NCI-H510A (cell line): ENCODE measurements at regions not wholly inside any gene's neighbourhood (a gene's known extent, or its start where the extent isn't known, plus 50 kb on each side); places are given as distances from the start of the nearest gene placed in this dataset.
A peak's percentile ranks its signal among the peaks of the same experiment; 100 is the strongest.

Source experiments
- DNase-seq: peaks from one replicate; lab custom pipeline; 2025; lab: John Stamatoyannopoulos, UW

- no peak for DNase-seq
Observed at GRCh38 chr12:116456330-116457082, 102.7 kb upstream of the MAP1LC3B2 start.

- no peak for DNase-seq
Observed at GRCh38 chr12:116458492-116458891, 100.7 kb upstream of the MAP1LC3B2 start.

GRCh38 chr12:116459011-116459875, 99.9 kb upstream of the MAP1LC3B2 start:
- no peak for DNase-seq

GRCh38 chr12:116459916-116460663, 99.1 kb upstream of the MAP1LC3B2 start:
- DNase-seq = peak; percentile 45

GRCh38 chr12:116461060-116461459, 98.1 kb upstream of the MAP1LC3B2 start:
- DNase-seq = no peak

GRCh38 chr12:116463366-116463765, 95.8 kb upstream of the MAP1LC3B2 start:
- DNase-seq = no peak

GRCh38 chr12:116465407-116465806, 93.8 kb upstream of the MAP1LC3B2 start:
- DNase-seq = no peak

GRCh38 chr12:116465856-116466255, 93.3 kb upstream of the MAP1LC3B2 start:
- no peak for DNase-seq

GRCh38 chr12:116466536-116466935, 92.6 kb upstream of the MAP1LC3B2 start:
- no peak for DNase-seq

GRCh38 chr12:116469344-116469743, 89.8 kb upstream of the MAP1LC3B2 start:
- DNase-seq = no peak

GRCh38 chr12:116471544-116471943, 87.6 kb upstream of the MAP1LC3B2 start:
- DNase-seq = no peak

- no peak for DNase-seq
Observed at GRCh38 chr12:116472193-116472592, 87.0 kb upstream of the MAP1LC3B2 start.

GRCh38 chr12:116473416-116473815, 85.8 kb upstream of the MAP1LC3B2 start:
- no peak for DNase-seq

- DNase-seq = no peak
Observed at GRCh38 chr12:116474331-116474730, 84.8 kb upstream of the MAP1LC3B2 start.

- DNase-seq = no peak
Observed at GRCh38 chr12:116474899-116475298, 84.3 kb upstream of the MAP1LC3B2 start.

- DNase-seq = no peak
Observed at GRCh38 chr12:116476227-116476822, 82.9 kb upstream of the MAP1LC3B2 start.

GRCh38 chr12:116478243-116478773, 80.9 kb upstream of the MAP1LC3B2 start:
- DNase-seq = no peak

- no peak for DNase-seq
Observed at GRCh38 chr12:116480210-116480810, 78.9 kb upstream of the MAP1LC3B2 start.

- no peak for DNase-seq
Observed at GRCh38 chr12:116481726-116482125, 77.5 kb upstream of the MAP1LC3B2 start.

- DNase-seq = no peak
Observed at GRCh38 chr12:116482179-116482578, 77.0 kb upstream of the MAP1LC3B2 start.

- no peak for DNase-seq
Observed at GRCh38 chr12:116482859-116483258, 76.3 kb upstream of the MAP1LC3B2 start.
